Activated CD8-positive, alpha-beta memory T cell treated with anti-CD3 and anti-CD28 coated beads for 36 hours (primary cell): ENCODE measurements at regions not wholly inside any gene's neighbourhood (a gene's known extent, or its start where the extent isn't known, plus 50 kb on each side); places are given as distances from the start of the nearest gene placed in this dataset.
"Not testable (repeated sequence)": the region's sequence is repeated elsewhere in the genome, so short reads cannot be mapped to it uniquely, and the experiment has no call there.

Experiments used
- CTCF ChIA-PET: fragments of 350-600 bp; sonication (Branson Sonifier 250); formaldehyde crosslinking; loops from one replicate; lab custom pipeline; 2021; ENCODE audit warnings: antibody characterized with exemption; lab: Charles Lee
- POLR2A ChIA-PET: fragments of 350-600 bp; sonication (Branson Sonifier 250); formaldehyde crosslinking; loops from one replicate; lab custom pipeline; 2021; ENCODE audit warnings: antibody characterized with exemption; lab: Charles Lee

DNA sequence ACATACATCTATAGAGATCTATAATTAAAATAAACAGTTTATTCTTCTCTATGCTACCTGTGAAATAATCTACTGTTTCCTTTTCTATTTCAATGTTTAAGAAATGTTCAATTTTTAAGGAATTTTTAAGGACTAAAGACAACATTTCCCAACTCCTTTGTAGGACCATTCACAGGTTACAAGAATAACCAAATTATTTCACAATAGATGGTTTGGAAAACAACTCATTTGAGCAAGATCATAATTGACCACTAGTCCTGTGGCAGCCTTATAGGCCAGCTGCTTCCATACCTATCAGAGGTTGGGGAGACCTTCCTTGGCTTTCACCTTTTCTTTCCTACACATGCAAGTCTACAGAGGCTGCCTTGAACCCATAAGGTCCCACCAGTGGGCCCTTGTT lies 193.7 kb downstream of the TTC39B start:
- POLR2A ChIA-PET: no interaction called here
- CTCF ChIA-PET: no interaction called here

DNA sequence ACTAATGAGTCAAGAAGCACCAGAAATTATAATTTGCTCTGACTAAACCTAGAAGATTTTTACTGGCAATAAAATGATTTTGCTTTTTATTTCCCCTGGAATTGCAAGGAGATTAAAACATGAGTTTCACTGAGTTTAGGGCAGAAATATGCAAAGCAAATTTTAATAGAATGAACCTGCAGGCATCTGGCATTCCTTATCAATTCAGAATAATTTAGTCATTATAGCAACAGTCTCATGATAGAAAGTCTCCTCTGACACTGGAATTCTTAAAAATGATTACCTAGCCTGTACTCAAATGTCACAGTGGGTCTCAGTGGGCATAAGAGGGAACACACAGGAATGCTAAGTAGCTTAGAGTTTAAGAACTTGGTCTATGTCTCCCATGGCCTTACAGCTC lies 195.9 kb downstream of the TTC39B start:
- CTCF ChIA-PET: no interaction called here
- POLR2A ChIA-PET: no interaction called here

DNA sequence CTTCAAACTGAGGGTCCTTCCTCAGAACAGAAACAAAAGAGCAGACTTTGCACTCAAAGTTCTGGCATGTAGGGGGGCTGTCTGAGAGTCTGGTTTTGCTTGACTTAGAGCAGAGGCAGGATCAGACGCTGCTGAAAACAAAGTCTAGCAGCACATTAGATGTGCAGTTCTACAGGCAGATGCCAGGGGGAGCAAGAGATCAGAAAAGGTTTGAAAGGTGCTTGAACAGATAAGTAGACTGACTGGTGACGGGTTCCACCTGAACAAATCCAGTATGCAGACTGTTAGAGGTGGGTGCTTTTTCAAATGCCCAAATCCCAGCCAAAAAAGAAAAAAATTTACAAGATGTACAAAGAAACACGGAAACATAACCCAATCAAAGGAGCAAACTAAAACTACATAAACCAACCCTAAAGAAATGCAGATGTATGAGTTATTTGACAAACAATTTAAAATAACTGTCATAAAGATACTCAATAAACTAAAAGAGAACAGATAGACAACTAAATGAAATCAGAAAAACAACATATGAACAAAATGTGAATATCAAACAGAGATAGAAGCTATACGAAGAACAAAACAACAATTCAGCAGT lies 194.7 kb upstream of the FREM1 start:
- ChIA-PET CTCF (interaction anchor here (0.8 to 1.4 kb wide), 2 partner anchors 30 kb away, joined by 3 to 5 read pairs; no protein-coding TSS in a partner anchor), POLR2A (no interaction called here)

DNA sequence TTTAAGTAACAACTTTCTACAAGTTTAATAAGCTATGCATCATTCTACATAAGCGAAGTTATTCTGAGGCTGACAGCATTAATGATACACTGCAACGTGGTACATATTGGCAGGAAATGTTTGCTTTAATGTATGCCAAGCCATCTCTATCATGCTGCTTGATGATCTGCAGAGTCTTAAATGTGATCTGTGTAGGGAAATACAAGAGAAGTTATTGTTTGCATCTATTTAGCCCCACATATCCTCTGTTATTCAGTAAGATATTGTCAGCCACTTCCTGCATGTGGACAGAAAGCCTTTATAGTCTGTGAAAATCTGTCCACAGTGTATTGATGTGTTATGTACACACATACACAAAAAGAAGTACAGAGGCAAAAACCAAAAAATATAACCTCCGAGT lies 193.1 kb upstream of the FREM1 start:
- ChIA-PET CTCF (interaction anchor here (1.4 kb wide), 1 partner anchor 32 kb away, joined by 3 read pairs; no protein-coding TSS in a partner anchor), POLR2A (no interaction called here)

DNA sequence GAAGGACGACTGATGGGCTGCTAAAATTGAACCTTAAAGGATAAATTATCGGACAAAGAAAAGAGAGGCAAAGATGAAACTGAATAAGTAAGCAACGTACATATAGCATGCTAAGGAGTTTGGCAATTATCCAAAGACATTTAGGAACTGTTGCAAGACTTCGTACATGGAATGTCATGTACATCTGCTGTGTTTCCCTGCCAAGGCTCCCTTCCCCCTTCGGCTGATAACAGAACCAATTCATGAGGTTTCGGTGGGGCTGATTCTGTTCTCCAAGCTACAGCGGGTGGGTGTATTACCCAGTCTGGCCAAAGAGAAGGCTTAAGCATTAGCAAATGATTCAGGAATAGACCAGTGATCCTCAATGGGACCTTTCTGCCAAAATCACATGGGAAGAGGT lies 190.9 kb upstream of the FREM1 start:
- CTCF ChIA-PET: no interaction called here
- POLR2A ChIA-PET: no interaction called here

DNA sequence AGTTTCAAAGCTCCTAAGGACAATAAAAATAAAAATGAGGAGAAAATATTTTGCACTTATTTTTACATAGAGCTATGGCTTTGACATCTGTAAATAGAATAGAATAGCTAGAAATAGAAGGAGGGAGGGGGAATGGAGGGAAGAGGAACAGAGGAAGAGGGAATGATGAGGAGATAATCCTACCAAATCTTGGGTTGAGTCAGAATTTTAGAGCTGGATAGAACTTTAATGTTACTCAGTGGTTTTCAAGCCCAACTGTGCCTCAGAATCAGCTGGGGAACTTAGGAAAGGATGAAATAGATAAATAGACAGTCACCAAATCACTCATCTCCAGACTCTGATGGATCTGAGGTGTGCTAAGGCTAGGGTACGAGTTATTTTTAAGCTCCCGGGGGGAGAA lies 190.3 kb upstream of the FREM1 start:
- POLR2A ChIA-PET: no interaction called here
- CTCF ChIA-PET: no interaction called here

DNA sequence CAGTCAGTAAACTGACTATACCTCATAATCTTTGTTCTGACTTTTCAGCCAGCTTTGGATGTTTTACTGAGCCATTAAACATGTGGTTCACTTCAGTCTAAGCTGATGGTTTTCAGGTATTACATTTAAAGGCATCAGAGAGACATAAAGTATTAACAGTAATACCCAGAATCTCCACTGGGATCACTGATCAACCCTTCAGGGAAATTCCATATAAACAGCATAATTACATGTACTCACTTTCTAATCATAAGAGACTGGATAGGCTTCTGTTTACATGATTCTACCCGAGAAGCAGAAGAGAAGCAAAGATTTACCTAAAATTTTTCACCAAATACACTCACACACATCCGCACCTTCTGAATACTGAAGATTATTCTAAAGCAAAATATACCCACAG lies 186.7 kb upstream of the FREM1 start:
- CTCF ChIA-PET: no interaction called here
- POLR2A ChIA-PET: no interaction called here

DNA sequence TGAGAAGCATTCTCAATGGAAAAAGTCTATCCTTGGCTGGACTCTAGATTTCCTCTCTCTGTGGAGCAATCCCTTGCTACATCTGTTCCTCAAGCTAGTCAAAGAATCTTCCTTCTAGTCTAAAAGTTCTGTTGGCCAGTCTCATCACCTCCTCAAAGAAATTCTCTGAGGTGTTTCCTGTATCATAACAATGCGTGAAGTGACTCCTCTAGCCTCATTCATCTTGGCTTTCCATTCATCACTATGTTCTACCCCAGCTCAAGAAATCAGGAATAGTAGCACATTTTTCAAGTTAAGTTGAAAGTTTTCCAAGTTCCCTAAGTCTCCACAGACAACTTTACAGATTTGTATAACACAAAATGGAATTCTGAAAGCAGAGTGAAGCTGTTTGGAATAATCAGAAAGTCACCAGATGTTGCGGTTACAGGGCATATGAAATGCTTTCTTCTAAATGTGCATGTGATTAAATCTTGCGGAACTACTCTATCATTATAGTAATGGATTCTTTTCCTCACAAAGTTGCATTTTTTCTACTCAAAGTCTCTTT lies 176.6 kb upstream of the FREM1 start:
- POLR2A ChIA-PET: no interaction called here
- CTCF ChIA-PET: no interaction called here

DNA sequence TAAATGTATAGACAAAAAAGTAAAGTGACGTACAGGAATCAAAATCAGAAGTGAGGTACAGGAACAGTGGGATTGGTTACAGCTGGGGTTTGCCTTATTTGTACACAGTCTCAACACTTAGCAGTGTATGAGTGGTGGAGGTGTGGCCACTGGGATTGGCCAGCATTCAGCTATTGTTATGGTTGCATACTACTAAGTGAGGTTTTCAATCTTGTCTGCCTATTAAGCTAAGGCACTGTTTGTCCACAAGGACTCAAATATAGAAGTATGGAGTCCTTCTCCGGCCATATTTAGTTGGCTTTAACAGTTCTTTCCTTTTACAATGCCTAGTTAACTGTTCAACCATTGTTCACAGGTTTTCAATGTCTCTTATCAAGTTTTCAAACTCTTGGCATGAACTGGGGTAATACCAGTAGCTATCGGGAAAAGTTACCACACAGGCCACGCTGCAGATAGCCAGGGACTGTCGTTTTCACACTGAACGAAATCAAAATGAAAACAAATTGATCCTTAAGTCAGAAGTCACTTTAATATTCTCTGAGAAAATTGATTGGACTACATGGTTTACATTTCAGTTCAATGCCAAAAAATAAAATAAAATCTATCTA lies 176.0 kb upstream of the FREM1 start:
- ChIA-PET POLR2A (no interaction called here), CTCF (no interaction called here)

DNA sequence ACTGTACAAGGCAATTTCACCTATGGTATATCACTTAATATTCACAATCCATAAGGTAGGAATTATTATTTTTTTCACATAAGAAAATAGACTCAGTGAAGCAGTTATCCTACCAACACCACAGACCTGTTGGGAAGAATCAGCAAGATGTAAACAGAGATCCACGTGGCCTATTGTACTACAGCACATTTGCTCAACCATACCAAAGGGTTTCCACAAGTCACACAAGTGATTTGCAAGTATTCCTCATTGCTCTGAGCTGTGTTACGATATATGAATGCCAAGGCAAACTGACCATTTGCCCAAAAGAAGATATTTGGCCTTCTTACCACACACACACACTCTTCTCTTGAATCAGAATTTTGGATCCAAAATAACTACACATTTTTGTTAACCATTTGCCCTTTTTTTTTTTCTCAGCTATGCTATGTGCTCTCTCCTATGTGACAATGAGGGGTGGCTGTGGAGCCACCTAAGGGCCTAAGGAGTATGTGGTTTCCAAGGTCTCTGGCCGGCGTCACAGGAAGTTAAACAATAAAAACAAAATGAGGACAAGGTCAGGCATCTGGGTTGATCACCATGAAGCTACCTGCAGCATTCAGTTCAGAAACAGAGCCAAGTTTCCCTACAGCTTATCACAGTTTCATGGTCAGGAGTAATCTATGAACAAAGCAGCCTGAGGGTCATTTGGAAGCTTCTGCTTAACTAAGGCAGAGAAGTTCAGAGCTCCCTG lies 171.0 kb upstream of the FREM1 start:
- POLR2A ChIA-PET: no interaction called here

DNA sequence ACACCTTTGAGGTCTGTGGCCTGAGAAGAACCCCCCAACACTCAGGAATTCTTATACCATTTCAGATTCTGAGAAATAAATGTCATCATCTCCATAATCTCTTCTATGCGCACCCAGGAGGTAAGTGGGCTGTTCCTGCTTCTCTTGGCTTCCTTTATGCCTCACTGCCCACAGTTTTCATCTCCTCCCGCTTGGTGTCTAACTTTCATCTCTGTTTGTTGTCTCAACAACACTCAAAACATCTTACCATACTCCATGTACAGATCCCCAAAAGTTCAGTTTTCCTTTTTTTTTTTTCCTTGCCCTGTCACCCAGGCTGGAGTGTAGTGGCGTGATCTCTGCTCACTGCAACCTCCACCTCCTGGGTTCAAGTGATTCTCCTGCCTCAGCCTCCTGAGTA lies 170.2 kb upstream of the FREM1 start:
- CTCF ChIA-PET: no interaction called here
- POLR2A ChIA-PET: no interaction called here

More for the DNA sequence above, 171.0 kb upstream of the FREM1 start:
- CTCF ChIA-PET: no interaction called here

DNA sequence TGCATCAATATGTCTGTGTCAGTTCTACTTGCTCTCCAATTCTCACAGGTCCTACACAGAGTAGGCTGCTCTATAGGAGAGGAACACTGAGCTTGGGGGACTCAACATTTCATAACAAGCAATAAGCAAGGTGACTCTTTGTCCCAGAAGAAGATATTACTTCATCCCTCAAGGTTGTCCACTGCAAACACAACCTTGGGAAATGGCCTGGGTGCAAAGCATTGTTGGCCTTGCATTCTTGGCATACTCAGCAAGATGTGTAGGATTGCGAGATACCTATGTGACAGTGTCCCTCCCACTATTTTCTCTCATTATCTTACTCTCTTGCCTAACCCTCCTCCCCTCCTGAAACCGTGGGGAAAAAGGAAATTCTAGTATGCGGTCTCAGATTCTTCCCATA lies 169.8 kb upstream of the FREM1 start:
- POLR2A ChIA-PET: no interaction called here
- CTCF ChIA-PET: no interaction called here

DNA sequence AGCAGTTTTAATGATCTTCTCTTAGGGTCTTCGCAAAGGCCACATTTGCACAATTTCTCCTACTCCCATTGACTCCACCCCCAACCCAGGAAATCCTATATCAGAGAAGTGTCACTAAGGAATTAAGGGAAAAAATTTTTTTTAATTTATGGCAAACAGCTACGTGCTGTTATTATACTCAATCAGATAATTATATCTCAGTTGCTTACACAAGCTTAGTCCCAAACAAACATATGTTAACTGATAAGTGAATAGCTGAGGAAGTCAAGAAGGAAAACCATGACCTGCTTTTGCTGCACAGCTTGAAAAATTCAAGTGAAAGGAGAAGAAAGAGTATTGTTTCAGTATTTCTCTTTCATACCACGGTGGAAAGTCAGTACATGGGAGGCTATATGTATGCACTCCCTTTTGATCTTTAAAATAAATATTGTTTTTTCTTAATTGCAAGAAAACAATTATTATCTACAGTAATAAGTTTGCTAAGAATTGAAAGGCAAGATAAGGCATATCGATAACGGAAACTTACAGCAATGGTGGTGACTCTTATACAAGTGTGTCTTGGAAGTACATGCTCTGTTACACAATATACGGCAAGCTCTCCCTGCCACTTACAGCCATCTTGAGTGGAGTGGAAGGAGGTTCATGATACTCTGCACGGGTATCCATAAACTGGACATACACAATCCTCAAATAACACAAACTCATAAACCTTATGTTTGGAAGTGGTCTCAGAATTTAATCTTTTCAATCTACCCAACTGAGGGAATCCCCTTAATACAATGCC lies 167.9 kb upstream of the FREM1 start:
- POLR2A ChIA-PET: no interaction called here
- CTCF ChIA-PET: no interaction called here

DNA sequence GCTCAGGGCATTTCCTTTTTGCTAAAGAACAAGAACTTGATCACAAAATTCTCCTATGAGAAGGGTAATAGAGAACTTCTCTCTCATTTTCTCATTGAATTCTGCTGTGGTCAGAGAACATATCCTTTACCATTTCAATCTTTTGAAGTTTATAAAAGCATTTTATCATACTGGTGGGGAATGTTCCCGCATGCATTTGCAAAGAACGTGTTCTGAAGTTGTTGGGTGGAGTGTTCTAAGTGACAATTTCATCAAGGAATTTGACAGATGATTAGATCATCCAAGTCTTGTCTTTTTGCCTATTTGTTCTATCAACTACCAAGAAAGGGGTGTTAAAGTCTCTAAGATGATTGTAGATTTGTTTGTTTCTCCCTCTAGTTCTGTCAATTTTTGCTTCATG lies 163.4 kb upstream of the FREM1 start:
- ChIA-PET CTCF (no interaction called here), POLR2A (no interaction called here)

DNA sequence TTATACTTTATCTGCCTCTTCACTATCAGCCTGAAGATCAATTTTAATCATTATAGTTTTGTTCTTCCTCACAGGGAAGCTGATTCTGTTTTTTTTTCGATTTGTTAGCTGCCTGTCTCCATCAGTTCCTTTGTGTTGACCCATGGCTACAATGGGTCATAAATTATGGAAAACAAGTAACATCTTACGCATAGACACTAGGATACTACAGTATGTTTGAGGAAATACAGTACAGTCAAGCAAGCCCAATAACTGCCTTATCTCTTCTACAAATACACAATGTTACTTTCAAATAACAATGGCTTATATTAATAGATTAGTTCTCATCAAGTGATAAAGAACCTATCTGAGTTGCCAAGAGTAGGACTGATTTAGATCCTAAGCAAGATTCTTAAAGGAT lies 160.5 kb upstream of the FREM1 start:
- POLR2A ChIA-PET: no interaction called here
- CTCF ChIA-PET: no interaction called here

DNA sequence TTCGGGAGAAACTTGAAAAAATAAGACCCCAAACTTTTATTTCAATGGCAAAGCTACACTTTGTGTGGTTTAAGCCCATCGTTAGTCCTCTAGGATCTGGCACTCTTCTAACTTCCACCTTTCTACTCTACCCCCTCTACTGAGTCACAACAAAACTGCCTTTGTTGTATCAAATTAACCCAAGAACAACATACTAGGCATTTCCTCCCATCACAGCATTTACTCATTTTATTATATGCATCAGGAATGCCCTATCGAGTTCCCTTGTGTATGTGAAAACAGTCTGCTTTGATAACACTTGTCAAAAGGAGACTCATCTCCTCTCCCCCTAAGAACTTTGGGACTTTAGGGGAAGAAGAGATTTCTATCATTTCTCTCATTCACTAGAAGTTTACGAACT lies 158.9 kb upstream of the FREM1 start:
- CTCF ChIA-PET: no interaction called here

DNA sequence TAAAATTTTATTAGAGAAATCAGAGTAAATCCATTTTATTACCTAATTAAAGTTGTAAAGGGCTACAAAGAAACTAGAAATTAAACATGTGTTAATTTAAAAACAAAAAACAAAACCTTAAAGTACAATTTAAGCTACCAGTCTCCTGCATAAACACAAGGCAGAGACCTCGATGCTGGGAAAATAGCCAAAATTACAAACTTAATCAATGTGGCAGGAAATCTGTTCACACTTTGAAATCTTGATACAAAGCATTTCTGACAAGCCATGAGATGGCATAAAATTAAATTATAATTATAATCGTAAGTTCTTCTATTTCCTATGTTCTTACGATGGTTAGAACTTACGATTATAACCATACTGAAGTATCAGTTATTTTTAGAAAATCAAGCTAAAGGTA lies 158.0 kb upstream of the FREM1 start:
- CTCF ChIA-PET: no interaction called here
- POLR2A ChIA-PET: no interaction called here

More for the DNA sequence above, 158.9 kb upstream of the FREM1 start:
- POLR2A ChIA-PET: no interaction called here

DNA sequence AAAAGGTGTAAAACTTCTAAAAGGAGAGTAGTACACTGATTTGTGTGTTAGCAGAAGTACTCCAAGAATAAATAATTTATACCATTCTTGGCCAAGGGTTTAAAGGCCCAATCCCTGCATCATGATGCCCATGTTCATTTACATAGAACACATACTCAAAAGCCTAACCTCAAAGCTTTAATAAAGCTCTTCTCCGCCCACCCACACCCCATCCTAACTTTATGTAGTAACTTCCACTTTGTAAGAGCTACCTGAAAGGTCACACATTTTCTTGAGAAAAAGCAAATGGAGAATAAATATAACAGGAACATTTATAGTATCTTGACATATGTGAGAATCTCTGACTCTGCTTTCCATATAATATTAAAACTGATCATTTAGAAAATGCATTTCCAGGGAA lies 148.8 kb upstream of the FREM1 start:
- POLR2A ChIA-PET: no interaction called here
- CTCF ChIA-PET: no interaction called here

DNA sequence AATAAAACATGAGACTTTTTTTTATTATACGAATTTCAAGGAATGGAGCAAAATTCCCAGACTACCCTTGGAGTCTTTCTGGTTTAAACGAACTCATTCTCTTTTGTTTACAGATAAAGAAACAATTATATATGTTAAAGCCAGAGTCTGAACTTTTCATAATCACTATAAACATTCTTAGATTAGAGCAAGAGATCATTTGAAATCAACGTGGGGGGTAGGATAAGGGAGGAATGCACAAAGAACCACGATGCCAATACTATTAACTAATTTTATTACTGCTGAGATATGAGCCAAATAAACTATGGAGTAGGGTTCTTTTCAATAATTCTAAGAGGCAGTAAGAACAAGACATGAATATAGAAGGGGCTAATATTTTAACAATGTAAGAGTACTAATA lies 148.0 kb upstream of the FREM1 start:
- CTCF ChIA-PET: no interaction called here
- POLR2A ChIA-PET: no interaction called here

DNA sequence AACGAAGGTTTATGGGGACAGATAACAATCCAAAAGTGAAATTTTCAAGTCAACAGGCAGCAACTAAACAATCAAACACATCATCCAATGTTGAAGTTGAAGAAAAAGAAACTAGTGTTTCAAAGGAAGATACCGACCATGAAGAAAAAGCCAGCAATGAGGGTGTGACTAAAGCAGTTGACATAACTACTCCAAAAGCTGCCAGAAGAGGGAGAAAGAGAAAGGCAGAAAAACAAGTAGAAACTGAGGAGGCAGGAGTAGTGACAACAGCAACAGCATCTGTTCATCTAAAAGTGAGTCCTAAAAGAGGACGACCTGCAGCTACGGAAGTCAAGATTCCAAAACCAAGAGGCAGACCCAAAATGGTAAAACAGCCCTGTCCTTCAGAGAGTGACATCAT lies 145.1 kb upstream of the FREM1 start:
- CTCF ChIA-PET, POLR2A ChIA-PET: not testable (repeated sequence)
